ENCODE measurements at regions not wholly inside any gene's neighbourhood (a gene's known extent, or its start where the extent isn't known, plus 50 kb on each side); places are given as distances from the start of the nearest gene placed in this dataset.
"Not testable (repeated sequence)": the region's sequence is repeated elsewhere in the genome, so short reads cannot be mapped to it uniquely, and the experiment has no call there.

- DNase-seq (ENCODE audit: low spot score) (no peak), ATAC-seq (no peak)
Measured at GRCh38 chr6:166809721-166810120, 146.6 kb downstream of the RNASET2 start.

- DNase-seq (ENCODE audit: low spot score), result no peak
- no peak for ATAC-seq
Measured at GRCh38 chr6:166806962-166807757, 149.2 kb downstream of the RNASET2 start.

- no peak for ATAC-seq
- DNase-seq (ENCODE audit: low spot score), result no peak
Measured at GRCh38 chr6:166806217-166806838, 150.0 kb downstream of the RNASET2 start.

GRCh38 chr6:166803471-166803870 lies 152.9 kb downstream of the RNASET2 start:
- no peak for ATAC-seq

GRCh38 chr6:166802401-166802800 lies 153.9 kb downstream of the RNASET2 start:
- DNase-seq (ENCODE audit: low spot score), result no peak
- ATAC-seq, result no peak

More at GRCh38 chr6:166803471-166803870, 152.9 kb downstream of the RNASET2 start:
- no peak for DNase-seq (ENCODE audit: low spot score)

- no peak for ATAC-seq
- no peak for DNase-seq (ENCODE audit: low spot score)
Measured at GRCh38 chr6:166800137-166800536, 156.2 kb downstream of the RNASET2 start.

GRCh38 chr6:166798652-166799051 lies 157.7 kb downstream of the RNASET2 start:
- no peak for DNase-seq (ENCODE audit: low spot score)
- ATAC-seq, result no peak

- no peak for ATAC-seq
- no peak for DNase-seq (ENCODE audit: low spot score)
Measured at GRCh38 chr6:166796610-166797009, 159.7 kb downstream of the RNASET2 start.

GRCh38 chr6:166795879-166796278 lies 160.5 kb downstream of the RNASET2 start:
- ATAC-seq (no peak), DNase-seq (ENCODE audit: low spot score) (no peak)

- ATAC-seq; DNase-seq (ENCODE audit: low spot score): not testable (repeated sequence)
Measured at GRCh38 chr6:166790808-166791207, 163.8 kb upstream of the RPS6KA2 start.

- not testable (repeated sequence) for DNase-seq (ENCODE audit: low spot score); ATAC-seq
Measured at GRCh38 chr6:166788846-166789529, 161.9 kb upstream of the RPS6KA2 start.

- ATAC-seq, result peak; percentile 94
- DNase-seq (ENCODE audit: low spot score), result no peak
Measured at GRCh38 chr6:166786704-166787293, 159.7 kb upstream of the RPS6KA2 start.

- ATAC-seq (no peak), DNase-seq (ENCODE audit: low spot score) (no peak)
Measured at GRCh38 chr6:166785131-166785530, 158.1 kb upstream of the RPS6KA2 start.

GRCh38 chr6:166784691-166785090 lies 157.6 kb upstream of the RPS6KA2 start:
- ATAC-seq (no peak), DNase-seq (ENCODE audit: low spot score) (no peak)

GRCh38 chr6:166782520-166782919 lies 155.5 kb upstream of the RPS6KA2 start:
- no peak for ATAC-seq
- DNase-seq (ENCODE audit: low spot score), result no peak

GRCh38 chr6:166781331-166781730 lies 154.3 kb upstream of the RPS6KA2 start:
- ATAC-seq, result no peak

GRCh38 chr6:166779963-166780683 lies 153.1 kb upstream of the RPS6KA2 start:
- DNase-seq (ENCODE audit: low spot score) (no peak), ATAC-seq (no peak)

More at GRCh38 chr6:166781331-166781730, 154.3 kb upstream of the RPS6KA2 start:
- DNase-seq (ENCODE audit: low spot score), result no peak

- ATAC-seq (no peak), DNase-seq (ENCODE audit: low spot score) (no peak)
Measured at GRCh38 chr6:166779381-166779780, 152.3 kb upstream of the RPS6KA2 start.

- DNase-seq (ENCODE audit: low spot score), result no peak
- no peak for ATAC-seq
Measured at GRCh38 chr6:166778776-166779175, 151.7 kb upstream of the RPS6KA2 start.

- no peak for DNase-seq (ENCODE audit: low spot score)
Measured at GRCh38 chr6:166778046-166778445, 151.0 kb upstream of the RPS6KA2 start.

More at GRCh38 chr6:166778046-166778445, 151.0 kb upstream of the RPS6KA2 start:
- ATAC-seq, result no peak
